RWPE2 (cell line): ENCODE measurements at regions not wholly inside any gene's neighbourhood (a gene's known extent, or its start where the extent isn't known, plus 50 kb on each side); places are given as distances from the start of the nearest gene placed in this dataset.

Experiments used
- ATAC-seq: fragments of 200-7000 bp; cut with Tn5 transposase; 3 replicates; pipeline ENCODE4 v1.9.1; 2021; ENCODE audit warnings: low read depth
- DNase-seq: peaks from one replicate; pipeline ENCODE4 v3.0.0-alpha.2; 2020; ENCODE audit warnings: low spot score
- H3K27ac ChIP-seq: fragments of 450-650 bp; 2 replicates; pipeline ENCODE4 v1.5.1; 2017; ENCODE audit warnings: mild to moderate bottlenecking; ENCODE audit not compliant: poor library complexity, severe bottlenecking
- H3K27me3 ChIP-seq: fragments of 250-450 bp; sonication (Bioruptor Pico); 2 replicates; pipeline ENCODE4 v1.5.1; 2021; ENCODE audit warnings: mild to moderate bottlenecking, moderate library complexity; ENCODE audit not compliant: insufficient read depth, poor library complexity, severe bottlenecking
- H3K36me3 ChIP-seq: fragments of 250-450 bp; sonication (Bioruptor Pico); 2 replicates; pipeline ENCODE4 v1.5.1; 2020; ENCODE audit warnings: low read depth, mild to moderate bottlenecking, moderate library complexity
- H3K4me1 ChIP-seq: fragments of 250-450 bp; sonication (Bioruptor Pico); 2 replicates; pipeline ENCODE4 v1.5.1; 2021; ENCODE audit warnings: mild to moderate bottlenecking, moderate library complexity; ENCODE audit not compliant: insufficient read depth, poor library complexity, severe bottlenecking
- H3K4me3 ChIP-seq: fragments of 250-450 bp; sonication (Bioruptor Pico); 2 replicates; pipeline ENCODE4 v1.5.1; 2021; ENCODE audit warnings: mild to moderate bottlenecking, moderate library complexity; ENCODE audit not compliant: severe bottlenecking
- H3K9me3 ChIP-seq: fragments of 250-450 bp; sonication (Bioruptor Pico); 2 replicates; pipeline ENCODE4 v1.5.1; 2021; ENCODE audit warnings: mild to moderate bottlenecking, moderate library complexity; ENCODE audit not compliant: severe bottlenecking
- CTCF ChIP-seq: fragments of 450-650 bp; IDR thresholded peaks from one replicate; pipeline ENCODE4 v1.5.1; 2017; ENCODE audit warnings: mild to moderate bottlenecking, moderate library complexity; ENCODE audit not compliant: poor library complexity, severe bottlenecking

DNA sequence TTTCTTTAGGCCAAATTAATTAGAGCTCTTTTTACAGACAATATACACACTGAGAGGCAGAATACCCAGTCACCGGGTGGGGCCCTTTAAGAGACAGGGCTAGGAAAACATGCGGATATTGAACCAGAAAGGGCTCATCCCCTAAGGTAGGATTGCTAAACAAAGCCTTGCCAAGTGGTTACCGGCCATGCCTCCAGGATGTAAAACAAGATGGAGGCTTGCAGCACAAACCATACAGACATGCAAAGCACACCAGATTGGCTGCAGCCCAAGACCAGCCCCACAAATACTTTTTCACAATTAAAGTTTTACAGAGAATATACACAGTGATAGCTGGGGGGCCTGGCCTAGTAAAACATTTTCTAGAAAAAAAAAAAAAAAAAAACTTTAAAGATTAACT lies 210.0 kb downstream of the KLHL4 start:
- no peak for DNase-seq
- Histone ChIP-seq H3K36me3 (no peaks in the 10 kb centered on the region), H3K9me3 (no peaks in the 10 kb centered on the region), H3K4me1 (no peaks in the 10 kb centered on the region), H3K4me3 (no peak overlapping the region), H3K27ac (no peak overlapping the region), H3K27me3 (no peaks in the 10 kb centered on the region)
- no peak for ATAC-seq
- TF ChIP-seq CTCF = no peak

DNA sequence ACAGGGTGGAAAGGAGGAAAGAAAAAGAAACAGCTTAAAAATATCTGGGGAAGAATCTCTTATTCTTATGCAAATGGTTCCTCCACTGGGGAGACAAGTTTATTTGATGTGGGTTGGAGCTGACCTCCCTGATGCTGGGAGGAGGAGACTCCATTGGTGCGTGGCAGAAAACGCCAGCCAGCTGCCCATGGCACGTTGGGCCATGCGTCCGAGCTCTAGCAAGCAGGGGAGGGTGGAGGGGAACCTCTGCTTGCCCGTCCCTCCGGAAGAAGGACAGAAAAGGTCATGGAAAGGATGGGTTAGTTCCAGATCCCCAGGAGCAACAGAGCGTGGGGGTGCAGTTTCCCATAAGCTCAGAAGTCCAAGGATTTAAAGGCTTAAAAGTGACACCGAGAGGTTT lies 210.4 kb downstream of the KLHL4 start:
- no peak for TF ChIP-seq CTCF
- Histone ChIP-seq H3K4me3 (no peak overlapping the region), H3K4me1 (no peaks in the 10 kb centered on the region), H3K27me3 (no peaks in the 10 kb centered on the region), H3K27ac (no peak overlapping the region), H3K36me3 (no peaks in the 10 kb centered on the region), H3K9me3 (no peaks in the 10 kb centered on the region)
- DNase-seq (no peak), ATAC-seq (no peak)

DNA sequence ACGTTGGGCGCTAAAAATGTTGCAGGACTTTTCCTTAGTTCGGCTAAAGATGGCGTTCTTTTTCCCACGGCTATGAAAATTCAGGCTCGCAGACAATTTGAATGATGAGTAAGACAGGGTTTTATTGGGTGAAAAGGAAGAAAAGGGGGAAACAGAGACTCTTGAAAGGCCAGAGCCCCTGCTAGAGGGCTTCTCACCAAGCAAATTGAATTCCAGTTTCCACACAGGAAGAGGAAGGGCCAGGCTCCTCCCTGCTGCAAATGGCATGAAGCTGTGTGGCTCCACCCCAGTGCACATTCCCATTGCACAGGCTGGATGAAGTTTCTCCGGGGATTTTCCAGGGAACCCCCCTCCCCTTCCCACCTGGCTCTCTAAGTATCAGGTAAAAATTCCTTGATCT lies 210.9 kb downstream of the KLHL4 start:
- H3K27ac ChIP-seq = no peak overlapping the region

GRCh38 chrX:87732133-87732532 lies 214.5 kb downstream of the KLHL4 start:
- H3K9me3 ChIP-seq = no peaks in the 10 kb centered on the region
- H3K4me3 ChIP-seq = no peak overlapping the region
- no peaks in the 10 kb centered on the region for H3K27me3 ChIP-seq
- no peaks in the 10 kb centered on the region for H3K36me3 ChIP-seq
- H3K4me1 ChIP-seq = no peaks in the 10 kb centered on the region
- DNase-seq (no peak), ATAC-seq (no peak)
- TF ChIP-seq CTCF = no peak
- no peak overlapping the region for H3K27ac ChIP-seq

More for the DNA sequence above, 210.9 kb downstream of the KLHL4 start:
- no peak for TF ChIP-seq CTCF
- no peak for DNase-seq
- ATAC-seq = no peak
- Histone ChIP-seq H3K9me3 (no peaks in the 10 kb centered on the region), H3K36me3 (no peaks in the 10 kb centered on the region), H3K27me3 (no peaks in the 10 kb centered on the region), H3K4me1 (no peaks in the 10 kb centered on the region), H3K4me3 (no peak overlapping the region)

- Histone ChIP-seq H3K9me3 (no peaks in the 10 kb centered on the region), H3K4me1 (no peaks in the 10 kb centered on the region), H3K4me3 (no peak overlapping the region), H3K27ac (no peak overlapping the region), H3K36me3 (no peaks in the 10 kb centered on the region), H3K27me3 (no peaks in the 10 kb centered on the region)
- DNase-seq (no peak), ATAC-seq (no peak)
- TF ChIP-seq CTCF = no peak
These were observed 219.0 kb downstream of the KLHL4 start for GRCh38 chrX:87736576-87736975.
